Endothelial cell of umbilical vein (primary cell): ENCODE measurements at regions not wholly inside any gene's neighbourhood (a gene's known extent, or its start where the extent isn't known, plus 50 kb on each side); places are given as distances from the start of the nearest gene placed in this dataset.

Source experiments
- CTCF ChIP-seq, 2 donors: IDR thresholded peaks; 1 replicate in 1 of 2; 2 replicates in 1 of 2; pipeline ENCODE4 v1.5.1; 2011; ENCODE audit warnings: low read length in 2 of 2, mild to moderate bottlenecking in 2 of 2, moderate library complexity in 2 of 2, control low read depth in 1 of 2, inconsistent platforms in 1 of 2, low read depth in 1 of 2; ENCODE audit not compliant: insufficient read depth in 1 of 2; ENCODE audit errors: extremely low read depth in 1 of 2
- FOS ChIP-seq: IDR thresholded peaks from 2 replicates; pipeline ENCODE4 v1.6.1; 2011; ENCODE audit warnings: mild to moderate bottlenecking, low read length, moderate library complexity, borderline replicate concordance; ENCODE audit not compliant: insufficient read depth

- TF ChIP-seq CTCF (IDR thresholded peaks at IDR 0.05; ENCODE audit: extremely low read depth in 1 of 2, insufficient read depth in 1 of 2, low read depth in 1 of 2, low read length in 2 of 2) (no peak), FOS (no peak)
Observed at GRCh38 chr16:55992551-55992950, 117.4 kb upstream of the CES5A start.
